KMS-11 (cell line): ENCODE measurements at regions not wholly inside any gene's neighbourhood (a gene's known extent, or its start where the extent isn't known, plus 50 kb on each side); places are given as distances from the start of the nearest gene placed in this dataset.

Experiments used
- H2AFZ ChIP-seq: fragments of 200-600 bp; sonication (generic); 2 replicates; pipeline ENCODE4 v1.6.1; 2016; ENCODE audit warnings: antibody characterized with exemption, mixed run types, low read depth
- H3K27ac ChIP-seq: fragments of 200-600 bp; sonication (generic); 2 replicates; pipeline ENCODE4 v1.6.1; 2016; ENCODE audit warnings: mild to moderate bottlenecking, mixed run types
- H3K27me3 ChIP-seq: fragments of 200-600 bp; sonication (generic); 2 replicates; pipeline ENCODE4 v1.6.1; 2017; ENCODE audit warnings: mild to moderate bottlenecking, low read depth, mixed run types, moderate library complexity; ENCODE audit not compliant: insufficient read depth
- H3K36me3 ChIP-seq: fragments of 200-600 bp; sonication (generic); 2 replicates; pipeline ENCODE4 v1.6.1; 2017; ENCODE audit warnings: mild to moderate bottlenecking, mixed run types; ENCODE audit not compliant: insufficient read depth
- H3K4me1 ChIP-seq: fragments of 200-600 bp; sonication (generic); 2 replicates; pipeline ENCODE4 v1.6.1; 2016; ENCODE audit warnings: mild to moderate bottlenecking, low read depth, mixed run types; ENCODE audit not compliant: poor library complexity, severe bottlenecking
- H3K4me2 ChIP-seq: fragments of 200-600 bp; sonication (generic); 2 replicates; pipeline ENCODE4 v1.7.0; 2016; ENCODE audit warnings: mild to moderate bottlenecking, mixed run types
- H3K4me3 ChIP-seq: fragments of 200-600 bp; sonication (generic); IDR thresholded peaks from 2 replicates; pipeline ENCODE4 v1.6.1; 2017; ENCODE audit warnings: low read depth, low read length, mixed read lengths; ENCODE audit not compliant: insufficient read depth
- H3K79me2 ChIP-seq: fragments of 200-600 bp; sonication (generic); 2 replicates; pipeline ENCODE4 v1.6.1; 2016; ENCODE audit warnings: low read depth, mixed run types; ENCODE audit not compliant: insufficient read depth
- H3K9ac ChIP-seq: fragments of 200-600 bp; sonication (generic); 2 replicates; pipeline ENCODE4 v1.6.1; 2016; ENCODE audit warnings: mild to moderate bottlenecking, mixed run types
- H4K20me1 ChIP-seq: fragments of 200-600 bp; sonication (generic); 2 replicates; pipeline ENCODE4 v1.6.1; 2016; ENCODE audit warnings: mild to moderate bottlenecking, mixed run types; ENCODE audit not compliant: insufficient read depth
- CTCF ChIP-seq: fragments of 200-600 bp; sonication (generic); conservative IDR thresholded peaks from 2 replicates; pipeline ENCODE4 v1.6.1; 2017; ENCODE audit warnings: low read depth, mild to moderate bottlenecking, antibody characterized with exemption, low read length, moderate library complexity, mixed read lengths

GRCh38 chr19:31152906-31153305, 196.3 kb downstream of the TSHZ3 start:
- H4K20me1 ChIP-seq = no peaks in the 10 kb centered on the region
- no peak overlapping the region for H3K4me2 ChIP-seq
- H3K79me2 ChIP-seq = no peaks in the 10 kb centered on the region
- H3K4me3 ChIP-seq = no peak overlapping the region
- H3K36me3 ChIP-seq = no peaks in the 10 kb centered on the region
- H3K27me3 ChIP-seq = no peaks in the 10 kb centered on the region
- H3K4me1 ChIP-seq = no peaks in the 10 kb centered on the region
- H3K27ac ChIP-seq = no peak overlapping the region
- H3K9ac ChIP-seq = no peak overlapping the region
- no peak overlapping the region for H2AFZ ChIP-seq
- no peak for TF ChIP-seq CTCF

GRCh38 chr19:31149441-31149941, 199.7 kb downstream of the TSHZ3 start:
- TF ChIP-seq CTCF = no peak

GRCh38 chr19:31148671-31149070, 200.6 kb downstream of the TSHZ3 start:
- H3K4me2 ChIP-seq = no peak overlapping the region
- no peaks in the 10 kb centered on the region for H3K27me3 ChIP-seq
- H3K4me3 ChIP-seq = no peak overlapping the region
- H3K9ac ChIP-seq = no peak overlapping the region
- H3K27ac ChIP-seq = no peak overlapping the region
- H3K36me3 ChIP-seq = no peaks in the 10 kb centered on the region
- TF ChIP-seq CTCF = no peak
- no peak overlapping the region for H2AFZ ChIP-seq
- no peaks in the 10 kb centered on the region for H3K4me1 ChIP-seq
- H4K20me1 ChIP-seq = no peaks in the 10 kb centered on the region
- no peaks in the 10 kb centered on the region for H3K79me2 ChIP-seq

More at GRCh38 chr19:31149441-31149941, 199.7 kb downstream of the TSHZ3 start:
- Histone ChIP-seq H3K4me2 (no peak overlapping the region), H3K79me2 (no peaks in the 10 kb centered on the region), H3K4me3 (no peak overlapping the region), H3K4me1 (no peaks in the 10 kb centered on the region), H4K20me1 (no peaks in the 10 kb centered on the region), H3K9ac (no peak overlapping the region), H3K36me3 (no peaks in the 10 kb centered on the region), H2AFZ (no peak overlapping the region), H3K27ac (no peak overlapping the region), H3K27me3 (no peaks in the 10 kb centered on the region)

- Histone ChIP-seq H3K79me2 (no peaks in the 10 kb centered on the region), H3K27ac (no peak overlapping the region), H3K9ac (no peak overlapping the region), H3K4me3 (no peak overlapping the region), H3K4me2 (no peak overlapping the region), H4K20me1 (no peaks in the 10 kb centered on the region), H3K36me3 (no peaks in the 10 kb centered on the region), H3K27me3 (no peaks in the 10 kb centered on the region), H3K4me1 (no peaks in the 10 kb centered on the region), H2AFZ (no peak overlapping the region)
- TF ChIP-seq CTCF = no peak
Measured at GRCh38 chr19:31147234-31147633, 202.0 kb downstream of the TSHZ3 start.
